ENCODE measurements at regions not wholly inside any gene's neighbourhood (a gene's known extent, or its start where the extent isn't known, plus 50 kb on each side); places are given as distances from the start of the nearest gene placed in this dataset.
"Not testable (repeated sequence)": the region's sequence is repeated elsewhere in the genome, so short reads cannot be mapped to it uniquely, and the experiment has no call there.

DNA sequence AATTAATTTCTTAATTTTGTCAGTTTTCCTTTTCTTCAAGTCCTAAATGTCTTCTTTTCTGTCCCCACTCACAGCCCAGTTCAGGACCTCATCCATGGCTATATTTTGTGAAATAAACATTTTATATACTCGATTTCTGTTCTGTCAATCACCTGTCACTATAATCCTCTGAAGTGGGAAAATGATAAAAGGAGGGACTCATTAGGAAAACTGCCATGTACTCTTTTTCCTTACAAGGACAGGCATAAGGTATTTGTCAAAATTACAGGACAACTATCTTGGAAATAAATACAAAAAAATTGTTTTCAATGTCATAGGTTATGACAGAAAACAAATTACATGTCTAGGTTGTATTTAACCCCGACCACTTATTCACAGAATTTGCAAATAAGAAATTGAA lies 240.1 kb upstream of the CBLB start:
- DNase-seq (ENCODE audit: low read depth) = no peak
- H3K4me3 ChIP-seq (ENCODE audit: low read depth, low read length) = no peak overlapping the region
- TF ChIP-seq, protein P1, sequence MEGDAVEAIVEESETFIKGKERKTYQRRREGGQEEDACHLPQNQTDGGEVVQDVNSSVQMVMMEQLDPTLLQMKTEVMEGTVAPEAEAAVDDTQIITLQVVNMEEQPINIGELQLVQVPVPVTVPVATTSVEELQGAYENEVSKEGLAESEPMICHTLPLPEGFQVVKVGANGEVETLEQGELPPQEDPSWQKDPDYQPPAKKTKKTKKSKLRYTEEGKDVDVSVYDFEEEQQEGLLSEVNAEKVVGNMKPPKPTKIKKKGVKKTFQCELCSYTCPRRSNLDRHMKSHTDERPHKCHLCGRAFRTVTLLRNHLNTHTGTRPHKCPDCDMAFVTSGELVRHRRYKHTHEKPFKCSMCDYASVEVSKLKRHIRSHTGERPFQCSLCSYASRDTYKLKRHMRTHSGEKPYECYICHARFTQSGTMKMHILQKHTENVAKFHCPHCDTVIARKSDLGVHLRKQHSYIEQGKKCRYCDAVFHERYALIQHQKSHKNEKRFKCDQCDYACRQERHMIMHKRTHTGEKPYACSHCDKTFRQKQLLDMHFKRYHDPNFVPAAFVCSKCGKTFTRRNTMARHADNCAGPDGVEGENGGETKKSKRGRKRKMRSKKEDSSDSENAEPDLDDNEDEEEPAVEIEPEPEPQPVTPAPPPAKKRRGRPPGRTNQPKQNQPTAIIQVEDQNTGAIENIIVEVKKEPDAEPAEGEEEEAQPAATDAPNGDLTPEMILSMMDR (IDR thresholded peaks at IDR 0.05; ENCODE audit: control insufficient read depth, extremely low read depth, insufficient read depth) = no peak

DNA sequence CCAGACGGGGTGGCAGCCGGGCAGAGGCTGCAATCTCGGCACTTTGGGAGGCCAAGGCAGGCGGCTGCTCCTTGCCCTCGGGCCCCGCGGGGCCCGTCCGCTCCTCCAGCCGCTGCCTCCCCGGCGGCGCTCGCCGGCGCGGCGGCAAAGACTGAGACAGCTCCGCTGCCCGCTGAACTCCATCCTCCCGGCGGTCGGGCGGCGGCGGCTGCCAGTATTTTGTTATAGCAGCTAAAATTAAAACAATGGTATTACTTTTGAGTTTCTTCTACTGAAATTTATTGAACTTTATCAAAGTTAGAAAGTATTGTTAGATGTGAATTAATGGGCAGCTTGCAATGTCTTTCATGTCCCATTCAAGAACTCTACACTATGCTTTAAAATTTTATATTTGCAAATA lies 243.7 kb upstream of the CBLB start:
- H3K4me3 ChIP-seq (ENCODE audit: low read depth, low read length); DNase-seq (ENCODE audit: low read depth): not testable (repeated sequence)

DNA sequence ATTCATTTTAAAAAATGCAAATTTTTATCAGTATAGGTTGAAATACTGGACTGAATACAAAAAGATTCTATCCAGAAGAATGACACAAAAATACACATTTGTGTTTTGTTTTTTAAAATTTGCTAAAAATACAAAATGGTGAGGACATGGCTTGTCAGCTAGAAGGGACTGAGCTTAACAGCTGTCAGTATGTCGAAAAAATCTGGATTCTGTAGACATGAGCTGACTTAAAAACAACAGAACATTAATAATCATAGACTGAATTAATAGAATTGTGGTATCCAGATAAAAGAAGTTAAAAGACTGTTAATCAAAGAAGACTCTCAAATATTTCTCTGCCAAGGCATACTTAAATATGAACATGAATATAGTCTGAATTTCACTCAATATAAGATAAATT lies 244.9 kb upstream of the CBLB start:
- no peak overlapping the region for H3K4me3 ChIP-seq (ENCODE audit: low read depth, low read length)
- TF ChIP-seq, protein P1 (IDR thresholded peaks at IDR 0.05; ENCODE audit: control insufficient read depth, extremely low read depth, insufficient read depth) = no peak
- DNase-seq (ENCODE audit: low read depth) = no peak

DNA sequence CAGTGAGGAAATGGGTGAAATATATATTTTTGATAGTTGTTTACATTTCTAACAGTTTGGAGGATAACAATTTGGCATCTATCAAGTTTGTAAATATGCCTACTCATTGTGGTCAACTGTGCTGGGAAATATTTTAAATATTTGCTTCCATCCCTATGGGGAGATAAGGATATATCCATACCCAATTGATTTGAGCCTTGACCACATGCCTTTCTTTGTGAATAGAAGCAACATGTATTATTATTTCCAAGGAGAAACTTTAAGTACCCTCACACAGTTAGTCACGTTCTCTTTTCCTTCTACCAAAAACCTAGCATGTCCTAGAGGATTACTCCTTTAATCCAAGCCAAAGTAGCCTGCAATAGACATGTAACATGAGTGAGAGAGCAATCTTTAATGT lies 245.4 kb upstream of the CBLB start:
- DNase-seq (ENCODE audit: low read depth) = no peak
- no peak overlapping the region for H3K4me3 ChIP-seq (ENCODE audit: low read depth, low read length)
- TF ChIP-seq, protein P1 (IDR thresholded peaks at IDR 0.05; ENCODE audit: control insufficient read depth, extremely low read depth, insufficient read depth) = no peak

DNA sequence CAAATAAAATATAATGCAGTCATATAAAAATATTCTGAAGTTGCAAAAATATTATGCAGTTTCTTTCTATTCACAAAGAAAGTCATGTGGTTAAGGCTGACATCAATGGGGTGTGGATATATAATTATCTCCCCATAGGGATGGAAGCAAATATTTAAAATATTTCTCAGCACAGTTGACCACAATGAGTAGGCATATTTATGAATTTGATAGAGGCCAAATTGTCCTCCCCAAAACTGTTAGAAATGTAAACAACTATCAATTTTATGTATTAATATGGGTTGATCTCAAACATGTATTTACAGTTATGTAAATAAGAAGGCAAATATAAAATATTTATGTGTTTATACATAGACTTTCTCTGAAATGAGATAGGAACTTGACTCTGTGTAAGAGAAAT lies 246.0 kb upstream of the CBLB start:
- TF ChIP-seq, protein P1 (IDR thresholded peaks at IDR 0.05; ENCODE audit: control insufficient read depth, extremely low read depth, insufficient read depth) = no peak
- H3K4me3 ChIP-seq (ENCODE audit: low read depth, low read length) = no peak overlapping the region
- DNase-seq (ENCODE audit: low read depth) = no peak

DNA sequence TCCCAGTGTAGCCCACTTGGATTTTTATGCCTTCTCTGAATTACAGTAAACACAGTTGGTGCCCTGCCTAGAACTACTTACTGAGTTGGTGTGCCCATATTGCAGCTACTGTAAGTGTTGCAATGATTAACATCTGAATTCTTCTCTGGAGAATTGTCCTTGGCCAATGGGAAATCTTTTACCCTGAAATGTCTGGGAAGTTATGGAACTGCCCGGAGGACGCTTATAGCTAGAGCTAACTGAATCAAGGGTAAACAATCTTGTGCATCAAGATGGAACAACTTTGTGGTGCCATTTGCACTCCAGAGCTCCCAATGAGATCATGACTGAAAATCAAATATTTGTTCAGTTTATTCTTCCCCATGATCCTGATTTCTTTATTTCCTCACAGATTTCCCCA lies 246.7 kb upstream of the CBLB start:
- TF ChIP-seq, protein P1 (IDR thresholded peaks at IDR 0.05; ENCODE audit: control insufficient read depth, extremely low read depth, insufficient read depth) = no peak
- no peak for DNase-seq (ENCODE audit: low read depth)
- H3K4me3 ChIP-seq (ENCODE audit: low read depth, low read length) = no peak overlapping the region

DNA sequence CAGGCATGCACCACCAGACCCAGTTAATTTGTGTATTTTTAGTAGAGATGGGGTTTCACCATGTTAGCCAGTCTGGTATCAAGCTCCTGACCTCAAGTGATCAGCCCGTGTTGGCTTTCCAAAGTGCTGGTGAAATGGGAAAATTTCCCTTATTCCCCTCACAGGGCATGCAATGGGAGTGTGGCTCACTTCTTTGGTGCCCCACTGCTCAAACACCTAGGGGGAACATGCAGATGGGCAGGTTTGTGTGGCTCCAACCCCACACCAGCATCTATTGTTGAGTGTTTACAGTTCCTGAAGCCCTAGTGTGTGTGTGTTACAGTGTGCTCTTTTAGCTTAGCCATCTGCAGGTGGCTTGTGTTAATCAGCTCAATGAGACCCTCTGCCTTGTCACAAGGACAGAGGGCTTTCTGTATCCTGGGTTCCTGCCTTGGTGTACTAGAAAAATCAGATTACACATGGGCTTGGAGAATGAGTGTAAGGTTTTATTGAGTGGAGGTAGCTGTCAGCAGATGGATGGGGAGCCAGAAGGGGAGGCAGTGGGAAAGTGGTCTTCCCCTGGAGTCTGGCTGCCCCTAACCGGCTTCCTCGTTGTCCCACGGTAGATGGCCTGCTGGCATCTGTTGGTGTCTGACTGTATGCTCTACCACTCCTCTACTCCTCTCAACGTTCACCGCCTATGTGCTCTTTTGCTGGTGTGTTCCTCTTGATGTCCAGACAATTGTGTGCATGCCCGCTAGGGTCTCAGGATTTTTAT lies 248.1 kb upstream of the CBLB start:
- no peak for DNase-seq (ENCODE audit: low read depth)
- no peak overlapping the region for H3K4me3 ChIP-seq (ENCODE audit: low read depth, low read length)
- TF ChIP-seq, protein P1 (IDR thresholded peaks at IDR 0.05; ENCODE audit: control insufficient read depth, extremely low read depth, insufficient read depth) = no peak

All from LNCaP clone FGC (cell line).